Immature natural killer cell (primary cell): ENCODE measurements at regions not wholly inside any gene's neighbourhood (a gene's known extent, or its start where the extent isn't known, plus 50 kb on each side); places are given as distances from the start of the nearest gene placed in this dataset.

Source experiments
- DNase-seq, 3 donors: peaks; one replicate each; pipeline ENCODE4 v3.0.0; 2022; ENCODE audit warnings: mixed read lengths in 1 of 3
- H3K27ac Mint-ChIP-seq, 6 donors: one replicate each; pipeline ENCODE4 v1.8.0; 2020; ENCODE audit warnings: mixed read lengths in 6 of 6, mild to moderate bottlenecking in 5 of 6, inconsistent platforms in 4 of 6, moderate library complexity in 3 of 6
- H3K27me3 Mint-ChIP-seq, 3 donors: one replicate each; pipeline ENCODE4 v1.8.0; 2020 to 2021; ENCODE audit warnings: low read depth in 3 of 3, mild to moderate bottlenecking in 3 of 3, mixed read lengths in 3 of 3, moderate library complexity in 3 of 3, inconsistent platforms in 1 of 3
- H3K36me3 Mint-ChIP-seq, 3 donors: one replicate each; pipeline ENCODE4 v1.8.0; 2020; ENCODE audit warnings: mixed read lengths in 3 of 3, inconsistent platforms in 2 of 3, mild to moderate bottlenecking in 2 of 3
- H3K4me1 Mint-ChIP-seq, 2 donors: one replicate each; pipeline ENCODE4 v1.8.0; 2020; ENCODE audit warnings: inconsistent platforms in 2 of 2, mild to moderate bottlenecking in 2 of 2, mixed read lengths in 2 of 2, moderate library complexity in 1 of 2
- H3K4me3 Mint-ChIP-seq, 5 donors: one replicate each; pipeline ENCODE4 v1.8.0; 2020; ENCODE audit warnings: mild to moderate bottlenecking in 5 of 5, mixed read lengths in 5 of 5, inconsistent platforms in 3 of 5, moderate library complexity in 3 of 5
- H3K9me3 Mint-ChIP-seq, 6 donors: one replicate each; pipeline ENCODE4 v1.8.0; 2020; ENCODE audit warnings: mild to moderate bottlenecking in 6 of 6, mixed read lengths in 6 of 6, inconsistent platforms in 4 of 6, moderate library complexity in 3 of 6

GRCh38 chr7:25926891-25927625, 224.9 kb upstream of the NFE2L3 start:
- no peak for DNase-seq
- no peaks in the 10 kb centered on the region for H3K4me1 Mint-ChIP-seq
- no peak overlapping the region for H3K4me3 Mint-ChIP-seq
- no peak overlapping the region for H3K27ac Mint-ChIP-seq
- peaks cover 0 to 15% (median 5%) of the 10 kb centered on the region in 3 donors for H3K27me3 Mint-ChIP-seq
- H3K36me3 Mint-ChIP-seq: no peaks in the 10 kb centered on the region
- no peaks in the 10 kb centered on the region for H3K9me3 Mint-ChIP-seq

- Mint-ChIP-seq H3K4me3 (no peak overlapping the region), H3K9me3 (peaks cover 0 to 5% (median 0%) of the 10 kb centered on the region in 6 donors), H3K36me3 (no peaks in the 10 kb centered on the region), H3K27ac (no peak overlapping the region), H3K4me1 (no peaks in the 10 kb centered on the region), H3K27me3 (peaks cover 3 to 18% (median 5%) of the 10 kb centered on the region in 3 donors)
- DNase-seq: no peak
Measured at GRCh38 chr7:25927626-25927978, 224.4 kb upstream of the NFE2L3 start.

- peaks cover 0 to 6% (median under 1%) of the 10 kb centered on the region in 3 donors for H3K36me3 Mint-ChIP-seq
- H3K9me3 Mint-ChIP-seq: peaks cover 0 to 17% (median 7%) of the 10 kb centered on the region in 6 donors
- H3K27me3 Mint-ChIP-seq: peaks cover 7 to 27% (median 10%) of the 10 kb centered on the region in 3 donors
- DNase-seq: no peak
- H3K4me1 Mint-ChIP-seq: no peaks in the 10 kb centered on the region
- no peak overlapping the region for H3K4me3 Mint-ChIP-seq
- H3K27ac Mint-ChIP-seq: no peak overlapping the region
Measured at GRCh38 chr7:25928549-25929330, 223.3 kb upstream of the NFE2L3 start.

GRCh38 chr7:25929448-25929847, 222.6 kb upstream of the NFE2L3 start:
- DNase-seq: no peak
- Mint-ChIP-seq H3K27ac (no peak overlapping the region), H3K4me3 (no peak overlapping the region), H3K9me3 (peaks cover 5 to 24% (median 13%) of the 10 kb centered on the region in 6 donors), H3K4me1 (no peaks in the 10 kb centered on the region), H3K27me3 (peaks cover 10 to 33% (median 11%) of the 10 kb centered on the region in 3 donors), H3K36me3 (peaks cover 0 to 12% (median 6%) of the 10 kb centered on the region in 3 donors)

- DNase-seq: no peak
- Mint-ChIP-seq H3K4me1 (no peaks in the 10 kb centered on the region), H3K4me3 (no peak overlapping the region), H3K27me3 (peaks cover 10 to 40% (median 12%) of the 10 kb centered on the region in 3 donors), H3K27ac (no peak overlapping the region), H3K36me3 (peaks cover 0 to 21% (median 6%) of the 10 kb centered on the region in 3 donors), H3K9me3 (peaks cover 7 to 27% (median 18%) of the 10 kb centered on the region in 6 donors)
Measured at GRCh38 chr7:25930492-25931048, 221.4 kb upstream of the NFE2L3 start.

GRCh38 chr7:25931156-25931555, 220.8 kb upstream of the NFE2L3 start:
- H3K36me3 Mint-ChIP-seq: peaks cover 0 to 21% (median 6%) of the 10 kb centered on the region in 3 donors
- peaks cover 7 to 27% (median 18%) of the 10 kb centered on the region in 6 donors for H3K9me3 Mint-ChIP-seq
- H3K4me1 Mint-ChIP-seq: no peaks in the 10 kb centered on the region
- H3K27ac Mint-ChIP-seq: no peak overlapping the region
- DNase-seq: no peak
- peaks cover 11 to 42% (median 12%) of the 10 kb centered on the region in 3 donors for H3K27me3 Mint-ChIP-seq
- H3K4me3 Mint-ChIP-seq: no peak overlapping the region

- Mint-ChIP-seq H3K4me3 (no peak overlapping the region), H3K9me3 (peaks cover 7 to 27% (median 18%) of the 10 kb centered on the region in 6 donors), H3K27ac (no peak overlapping the region), H3K36me3 (peaks cover 0 to 21% (median 6%) of the 10 kb centered on the region in 3 donors), H3K4me1 (no peaks in the 10 kb centered on the region), H3K27me3 (peaks cover 8 to 42% (median 12%) of the 10 kb centered on the region in 3 donors)
- DNase-seq: no peak
Measured at GRCh38 chr7:25933921-25934320, 218.1 kb upstream of the NFE2L3 start.

GRCh38 chr7:25940086-25940906, 211.7 kb upstream of the NFE2L3 start:
- DNase-seq: no peak
- Mint-ChIP-seq H3K4me3 (no peak overlapping the region), H3K9me3 (peaks cover 0 to under 1% (median 0%) of the 10 kb centered on the region in 6 donors), H3K4me1 (no peaks in the 10 kb centered on the region), H3K36me3 (no peaks in the 10 kb centered on the region), H3K27me3 (peaks cover 4 to 14% (median 7%) of the 10 kb centered on the region in 3 donors), H3K27ac (no peak overlapping the region)

- H3K36me3 Mint-ChIP-seq: no peaks in the 10 kb centered on the region
- peaks cover 5 to 39% (median 13%) of the 10 kb centered on the region in 3 donors for H3K27me3 Mint-ChIP-seq
- no peaks in the 10 kb centered on the region for H3K9me3 Mint-ChIP-seq
- no peak overlapping the region for H3K27ac Mint-ChIP-seq
- DNase-seq: no peak
- no peak overlapping the region for H3K4me3 Mint-ChIP-seq
- peaks cover 8 to 10% of the 10 kb centered on the region in 2 donors for H3K4me1 Mint-ChIP-seq
Measured at GRCh38 chr7:25944777-25945515, 207.1 kb upstream of the NFE2L3 start.

GRCh38 chr7:25945608-25946007, 206.4 kb upstream of the NFE2L3 start:
- no peak overlapping the region for H3K4me3 Mint-ChIP-seq
- H3K9me3 Mint-ChIP-seq: no peaks in the 10 kb centered on the region
- DNase-seq: no peak
- H3K4me1 Mint-ChIP-seq: peaks cover 14 to 17% of the 10 kb centered on the region in 2 donors
- no peaks in the 10 kb centered on the region for H3K36me3 Mint-ChIP-seq
- H3K27me3 Mint-ChIP-seq: peaks cover 5 to 39% (median 11%) of the 10 kb centered on the region in 3 donors
- H3K27ac Mint-ChIP-seq: no peak overlapping the region

GRCh38 chr7:25946181-25946580, 205.8 kb upstream of the NFE2L3 start:
- no peak overlapping the region for H3K27ac Mint-ChIP-seq
- peaks cover 7 to 39% (median 11%) of the 10 kb centered on the region in 3 donors for H3K27me3 Mint-ChIP-seq
- peaks cover 15 to 22% of the 10 kb centered on the region in 2 donors for H3K4me1 Mint-ChIP-seq
- H3K4me3 Mint-ChIP-seq: no peak overlapping the region
- H3K9me3 Mint-ChIP-seq: no peaks in the 10 kb centered on the region
- no peak for DNase-seq
- H3K36me3 Mint-ChIP-seq: no peaks in the 10 kb centered on the region

- no peaks in the 10 kb centered on the region for H3K9me3 Mint-ChIP-seq
- peaks cover 5 to 36% (median 11%) of the 10 kb centered on the region in 3 donors for H3K27me3 Mint-ChIP-seq
- DNase-seq: no peak
- H3K36me3 Mint-ChIP-seq: no peaks in the 10 kb centered on the region
- peaks cover 19 to 22% of the 10 kb centered on the region in 2 donors for H3K4me1 Mint-ChIP-seq
- no peak overlapping the region for H3K27ac Mint-ChIP-seq
- no peak overlapping the region for H3K4me3 Mint-ChIP-seq
Measured at GRCh38 chr7:25947669-25948516, 204.1 kb upstream of the NFE2L3 start.
